ENCODE measurements at regions not wholly inside any gene's neighbourhood (a gene's known extent, or its start where the extent isn't known, plus 50 kb on each side); places are given as distances from the start of the nearest gene placed in this dataset.

DNA sequence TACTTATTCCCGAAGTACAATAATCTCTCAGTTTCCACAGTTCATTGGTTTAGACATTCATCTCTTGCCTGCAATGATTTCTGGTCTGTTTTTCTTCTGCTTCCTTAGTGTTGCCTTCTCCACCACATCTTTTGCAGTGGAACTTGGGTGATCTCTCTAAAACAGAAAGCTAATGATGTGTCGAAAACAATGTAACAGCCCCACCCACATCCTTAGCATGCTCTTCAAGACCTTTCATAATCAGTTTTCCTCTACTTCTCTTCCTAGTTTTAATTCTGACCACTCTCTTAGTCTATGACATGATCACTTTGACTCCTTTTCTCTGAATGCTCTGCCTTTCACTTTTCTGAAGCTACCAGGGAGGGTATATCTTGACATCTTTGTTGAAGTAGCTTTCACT, 1007.9 kb upstream of the CITED2 start:
- TF ChIP-seq EZH2 (IDR thresholded peaks at IDR 0.05; ENCODE audit: insufficient read depth, poor library complexity, severe bottlenecking) (no peak), EZH2phosphoT487 (IDR thresholded peaks at IDR 0.05; ENCODE audit: insufficient read depth, low read depth) (no peak)

Data from GM23248 (cell line).